Myocyte (in vitro differentiated cells): ENCODE measurements at regions not wholly inside any gene's neighbourhood (a gene's known extent, or its start where the extent isn't known, plus 50 kb on each side); places are given as distances from the start of the nearest gene placed in this dataset.
"Not testable (repeated sequence)": the region's sequence is repeated elsewhere in the genome, so short reads cannot be mapped to it uniquely, and the experiment has no call there.

ENCODE experiments used
- DNase-seq: peaks from one replicate; pipeline ENCODE4 v3.0.0-alpha.2; 2012; ENCODE audit warnings: low read depth

DNA sequence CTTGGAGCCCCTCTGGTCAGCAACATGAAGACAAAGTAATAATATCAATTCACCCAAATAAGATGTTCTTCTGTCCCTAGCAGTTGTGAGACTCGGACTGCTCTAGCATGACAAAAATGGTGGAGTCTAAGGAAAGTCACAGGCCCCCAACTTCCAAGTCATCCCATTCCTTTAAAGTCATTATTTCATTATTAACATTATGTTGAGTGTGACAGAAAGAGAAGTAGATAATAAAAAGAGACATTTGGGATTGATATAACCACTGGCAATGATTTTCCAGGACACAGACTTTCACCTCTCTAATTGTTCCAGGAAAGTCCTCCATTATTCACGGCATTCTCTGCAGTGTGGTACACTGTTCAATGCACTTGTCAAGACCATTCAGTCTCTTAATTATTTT is 1533.0 kb upstream of the TENM4 start:
- no peak for DNase-seq

- peak; percentile 1 for DNase-seq
These were observed 1529.2 kb upstream of the TENM4 start for GRCh38 chr11:80970037-80970436.

- no peak for DNase-seq
These were observed 1526.8 kb upstream of the TENM4 start for GRCh38 chr11:80967649-80968048.

- no peak for DNase-seq
These were observed 1519.7 kb upstream of the TENM4 start for GRCh38 chr11:80960381-80961029.

GRCh38 chr11:80959751-80960150 is 1518.9 kb upstream of the TENM4 start:
- DNase-seq, result no peak

- DNase-seq, result no peak
These were observed 1518.2 kb upstream of the TENM4 start for GRCh38 chr11:80958987-80959386.

DNA sequence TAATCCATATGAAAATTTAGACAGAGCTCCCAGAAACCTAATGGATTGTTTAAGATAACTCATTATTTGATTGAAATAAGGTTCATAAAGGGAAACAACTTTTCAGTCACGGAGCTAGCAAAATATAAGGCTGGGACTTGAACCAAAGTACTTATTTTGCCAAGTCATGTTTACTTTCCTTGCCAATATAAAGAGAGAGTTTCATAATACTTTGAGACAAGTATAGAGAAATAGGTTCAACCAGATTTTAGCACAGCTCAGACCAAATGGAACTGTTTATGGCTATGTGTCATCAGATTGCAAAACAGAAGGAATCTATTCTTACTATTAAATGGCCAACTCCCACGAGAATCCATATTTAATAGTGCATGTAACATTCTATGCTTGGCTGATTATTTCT is 1517.5 kb upstream of the TENM4 start:
- no peak for DNase-seq

DNA sequence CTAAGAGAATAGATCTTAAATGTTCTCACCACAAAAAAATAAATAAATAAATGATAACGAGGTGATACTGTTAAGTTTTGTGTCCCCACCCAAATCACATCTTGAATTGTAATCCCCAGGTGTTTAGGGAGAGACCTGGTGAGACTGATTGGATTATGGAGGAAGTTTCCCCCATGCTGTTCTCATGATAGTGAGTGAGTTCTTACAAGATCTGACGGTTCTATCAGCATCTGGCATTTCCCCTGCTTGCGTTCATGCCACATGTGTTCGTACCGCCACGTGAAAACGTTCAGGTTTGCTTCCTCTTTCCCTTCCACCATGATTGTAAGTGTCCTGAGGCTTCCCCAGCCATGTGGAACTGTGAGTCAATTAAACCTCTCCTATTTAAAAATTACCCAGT is 1514.8 kb upstream of the TENM4 start:
- DNase-seq, result no peak

GRCh38 chr11:80948781-80949180 is 1508.0 kb upstream of the TENM4 start:
- DNase-seq, result no peak

GRCh38 chr11:80944758-80945157 is 1503.9 kb upstream of the TENM4 start:
- DNase-seq, result no peak

DNA sequence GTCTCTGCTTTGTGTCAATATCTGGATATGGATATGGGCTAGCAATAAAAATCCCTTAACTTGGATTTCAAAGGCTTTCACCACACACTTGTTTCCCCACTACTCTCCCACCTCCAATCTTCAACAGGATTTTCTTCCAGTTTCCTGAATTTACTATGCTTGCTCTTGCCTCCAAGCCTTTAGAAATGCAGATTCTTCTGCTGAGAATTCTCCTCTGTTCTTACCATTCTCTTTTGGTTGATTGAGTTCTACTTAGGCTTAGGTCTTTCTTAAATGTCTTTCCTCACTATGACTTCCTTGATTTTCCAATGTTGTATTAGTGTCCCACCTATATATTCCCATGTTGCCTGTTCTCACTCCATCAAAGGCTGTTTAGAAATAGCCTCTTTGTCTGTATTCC is 1502.4 kb upstream of the TENM4 start:
- no peak for DNase-seq

DNA sequence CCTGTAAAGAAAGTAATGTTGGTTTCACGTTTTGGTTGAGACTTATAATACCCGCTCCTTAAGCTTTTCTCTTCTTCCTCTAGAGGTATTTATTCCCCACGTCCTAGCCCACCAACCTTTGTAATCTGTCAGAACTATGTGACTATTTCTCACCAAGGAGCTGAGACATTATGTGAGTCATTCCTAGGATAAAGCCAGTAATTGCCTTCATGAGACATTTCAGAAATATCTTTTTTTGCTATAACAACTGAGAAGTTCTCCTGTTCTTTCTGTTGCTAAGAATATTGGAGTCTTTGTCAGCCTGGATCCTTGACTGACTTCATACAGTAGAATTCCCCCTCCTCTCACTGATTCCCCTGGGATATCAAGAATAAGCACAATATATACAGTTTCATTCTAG is 1497.0 kb upstream of the TENM4 start:
- no peak for DNase-seq

DNA sequence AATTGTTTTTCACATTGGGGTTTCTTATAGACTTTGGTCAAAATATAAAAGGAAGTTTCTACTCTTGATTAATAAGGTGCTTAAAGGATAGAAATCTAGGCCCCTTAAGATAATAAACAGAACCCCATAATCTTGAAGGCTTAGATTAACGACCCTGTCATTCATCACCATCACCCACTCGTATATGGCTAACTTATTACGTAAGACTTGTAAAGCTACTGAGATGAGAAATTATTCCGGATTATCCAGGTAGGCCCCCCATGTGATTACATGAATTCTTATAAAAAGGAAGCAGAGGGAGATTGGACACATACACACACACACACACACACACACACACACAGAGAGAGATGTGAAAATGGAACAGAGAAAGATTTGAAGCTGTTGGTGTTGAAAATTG is 1489.2 kb upstream of the TENM4 start:
- no peak for DNase-seq

GRCh38 chr11:80929031-80929805 is 1488.4 kb upstream of the TENM4 start:
- no peak for DNase-seq

DNA sequence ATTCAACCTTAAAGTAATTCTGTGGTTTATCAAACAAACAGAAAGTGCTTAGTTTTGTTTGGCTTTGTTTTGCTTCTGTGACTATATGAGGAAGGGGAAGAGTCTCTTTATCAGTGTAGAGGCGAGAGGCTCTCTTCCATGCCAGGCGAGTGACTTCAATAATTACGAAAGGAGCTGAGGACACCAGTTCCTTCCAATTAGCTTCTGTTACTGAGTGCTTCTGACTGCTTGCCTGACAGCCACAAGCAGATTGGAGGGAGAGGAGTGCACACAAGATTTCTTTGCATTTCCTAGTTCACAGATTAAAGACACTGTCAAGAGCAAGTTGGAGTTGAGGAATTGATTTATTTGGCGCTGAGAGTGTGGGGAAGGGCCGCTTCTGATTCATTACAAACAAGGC is 1484.5 kb upstream of the TENM4 start:
- no peak for DNase-seq

DNA sequence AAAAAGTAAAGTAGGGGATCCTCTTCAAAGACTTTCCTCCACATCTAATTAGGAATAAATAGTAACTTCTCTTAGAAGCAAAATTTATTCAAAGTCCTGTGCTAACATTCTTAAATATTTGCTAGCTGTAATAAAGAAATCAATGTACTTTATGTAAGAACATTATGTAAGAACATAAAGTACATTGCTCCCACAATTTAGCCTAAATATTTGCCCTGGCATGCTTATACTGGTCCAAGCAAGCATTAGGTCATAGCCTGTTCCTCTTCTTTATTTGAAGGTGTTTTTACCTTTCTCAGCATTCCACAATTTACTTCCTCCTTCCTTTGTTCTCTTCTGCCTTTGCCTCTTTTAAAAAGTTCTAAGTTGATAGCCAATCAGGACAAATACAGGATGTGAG is 1480.5 kb upstream of the TENM4 start:
- not testable (repeated sequence) for DNase-seq

DNA sequence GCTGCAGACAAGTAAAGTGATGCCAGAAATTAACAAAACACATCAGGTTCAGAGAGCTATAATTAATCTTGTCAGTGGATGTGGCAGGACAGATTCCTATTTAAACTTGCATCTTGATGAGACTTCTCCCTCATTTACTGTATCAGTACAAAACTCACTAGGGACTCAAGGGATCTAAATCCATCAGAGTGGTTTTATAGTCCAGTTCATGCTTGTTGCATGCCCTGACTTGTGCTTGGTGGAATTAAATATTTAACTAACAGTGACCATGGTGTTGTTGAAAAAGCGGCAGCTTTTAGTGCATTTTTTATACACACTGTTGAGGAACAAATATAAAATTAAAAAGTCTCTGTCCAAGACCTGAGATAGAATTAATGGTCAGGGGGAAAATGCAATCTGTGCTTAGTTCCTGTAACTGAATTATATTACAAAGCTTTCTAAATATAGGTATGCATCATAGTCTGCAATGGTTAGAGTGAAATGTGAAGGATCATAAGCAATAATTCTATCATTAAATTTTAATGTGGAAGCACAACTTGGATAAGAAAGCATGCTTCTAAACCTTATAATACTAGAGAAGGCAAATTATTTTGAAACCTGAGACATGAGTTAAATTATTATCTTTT is 1475.5 kb upstream of the TENM4 start:
- no peak for DNase-seq

DNA sequence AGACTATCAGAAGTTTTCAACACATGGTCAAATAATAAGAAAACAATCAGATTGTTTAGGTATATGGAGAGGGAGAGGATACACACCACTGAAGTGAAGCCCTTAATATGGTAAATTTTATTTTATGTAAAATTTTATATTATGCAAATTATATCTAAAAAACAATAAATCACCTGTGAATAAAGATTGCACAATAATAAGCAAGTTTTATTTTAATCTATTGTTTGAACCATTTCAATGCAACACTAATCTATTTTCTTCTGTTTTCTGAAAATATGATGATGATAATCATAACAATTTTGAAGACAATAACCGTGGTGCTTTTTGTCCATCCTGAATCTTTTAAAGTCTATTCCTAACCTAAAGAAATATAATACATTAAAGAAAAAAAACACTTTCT is 1473.5 kb upstream of the TENM4 start:
- DNase-seq, result no peak

DNA sequence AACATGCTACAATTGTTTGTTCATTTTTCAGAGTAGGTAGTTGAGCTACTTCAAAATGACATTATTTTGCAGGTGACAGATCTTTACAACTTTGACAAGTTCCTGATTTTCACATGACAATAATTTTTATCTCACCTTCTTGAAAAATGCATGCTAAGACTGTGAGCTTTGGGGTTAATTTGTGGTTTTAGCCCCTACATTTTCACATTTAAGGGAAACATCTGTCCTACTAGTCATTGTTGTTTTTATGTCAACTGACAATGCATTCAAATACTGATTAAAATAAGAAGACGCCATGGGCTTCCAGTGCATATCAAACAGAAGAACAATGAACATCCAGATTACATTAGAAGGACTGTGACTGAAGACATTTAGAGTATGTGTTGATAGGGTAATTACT is 1470.8 kb upstream of the TENM4 start:
- no peak for DNase-seq

DNA sequence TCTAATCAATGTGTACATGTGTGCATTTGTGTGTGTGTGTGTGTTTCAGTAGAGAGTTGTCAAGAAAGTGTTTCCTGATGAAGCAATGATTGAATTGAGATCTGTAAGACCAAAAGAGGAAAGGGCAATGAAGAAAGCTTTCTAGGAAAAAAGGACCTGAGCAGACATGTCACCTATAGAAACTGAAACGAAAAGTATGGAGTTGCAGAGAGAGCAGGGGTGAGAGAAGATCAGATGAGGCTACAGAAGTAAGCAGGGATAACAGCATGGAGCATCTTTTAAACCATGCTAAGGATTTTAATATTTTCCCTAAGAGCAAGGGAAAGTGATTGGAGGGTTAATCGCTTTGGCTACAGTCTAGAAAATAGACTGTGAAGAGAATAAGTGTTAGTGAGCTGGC is 1459.4 kb upstream of the TENM4 start:
- DNase-seq, result no peak

- no peak for DNase-seq
These were observed 1458.6 kb upstream of the TENM4 start for GRCh38 chr11:80899381-80899780.

- no peak for DNase-seq
These were observed 1458.1 kb upstream of the TENM4 start for GRCh38 chr11:80898910-80899309.

DNA sequence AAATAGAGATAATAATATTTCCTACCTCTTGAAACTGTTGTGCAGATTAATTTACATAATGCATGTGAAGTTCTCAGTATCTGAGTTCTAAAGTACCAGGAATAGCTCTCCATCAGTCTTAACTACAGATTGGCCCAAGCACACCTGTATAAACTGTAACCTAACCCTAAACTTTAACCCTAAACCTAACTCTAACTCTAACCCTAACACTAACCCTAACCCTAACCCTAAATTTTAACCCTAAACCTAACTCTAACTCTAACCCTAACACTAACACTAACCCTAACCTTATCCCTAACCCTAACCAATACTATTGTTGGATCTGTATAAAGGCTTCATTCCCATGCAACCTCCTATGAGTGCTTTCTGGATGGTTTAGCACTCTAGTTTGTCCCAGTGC is 1445.9 kb upstream of the TENM4 start:
- no peak for DNase-seq
